IMR-90 (cell line): ENCODE measurements at regions not wholly inside any gene's neighbourhood (a gene's known extent, or its start where the extent isn't known, plus 50 kb on each side); places are given as distances from the start of the nearest gene placed in this dataset.

ENCODE experiments used
- ATAC-seq: fragments of 200-7000 bp; cut with Tn5 transposase; 2 replicates; pipeline ENCODE4 v1.9.1; 2020; ENCODE audit warnings: low read depth, mild to moderate bottlenecking, moderate library complexity
- BruUV-seq: library from RNA; stranded (reverse); fragments of 400-500 nt; replicated peaks from 2 replicates; lab custom pipeline; 2021; lab: Mats Ljungman, UMichigan
- CTCF ChIA-PET: fragments of 300-600 bp; formaldehyde crosslinking; extraction: SDS; loops from one replicate; lab custom pipeline; 2021; ENCODE audit warnings: antibody characterized with exemption; lab: Yijun Ruan, JAX
- POLR2A ChIA-PET: fragments of 300-600 bp; sonication (Branson Sonifier 250); formaldehyde crosslinking; loops from one replicate; lab custom pipeline; 2022; ENCODE audit warnings: antibody characterized with exemption; ENCODE audit not compliant: unreplicated experiment; lab: Charles Lee
- DNase-seq: peaks from one replicate; pipeline ENCODE4 v3.0.0; 2013
- H2AFZ ChIP-seq: replicated peaks from 2 replicates; pipeline ENCODE3; 2013; ENCODE audit warnings: low read length, mild to moderate bottlenecking; ENCODE audit not compliant: poor library complexity
- H2AK5ac ChIP-seq: 2 replicates; pipeline ENCODE4 v1.6.1; 2013; ENCODE audit warnings: low read depth, low read length, inconsistent platforms
- H2AK9ac ChIP-seq: replicated peaks from 2 replicates; pipeline ENCODE3; 2013; ENCODE audit warnings: mild to moderate bottlenecking, low read depth, low read length, moderate library complexity; ENCODE audit not compliant: poor library complexity
- H2BK120ac ChIP-seq: 2 replicates; pipeline ENCODE4 v1.6.1; 2013; ENCODE audit warnings: low read depth, low read length, inconsistent platforms
- H2BK15ac ChIP-seq: 3 replicates; pipeline ENCODE4 v1.6.1; 2013; ENCODE audit warnings: low read depth, low read length, inconsistent platforms
- H2BK20ac ChIP-seq: 2 replicates; pipeline ENCODE4 v1.6.1; 2013; ENCODE audit warnings: low read depth, mild to moderate bottlenecking, inconsistent platforms, low read length, moderate library complexity
- H2BK5ac ChIP-seq: 2 replicates; pipeline ENCODE4 v1.6.1; 2013; ENCODE audit warnings: mild to moderate bottlenecking, low read depth, low read length, inconsistent platforms; ENCODE audit not compliant: poor library complexity, severe bottlenecking
- H3K14ac ChIP-seq: replicated peaks from 2 replicates; pipeline ENCODE4 v1.6.1; 2013; ENCODE audit warnings: low read depth, low read length, inconsistent platforms
- H3K18ac ChIP-seq: 2 replicates; pipeline ENCODE4 v1.6.1; 2013; ENCODE audit warnings: low read depth, low read length, control low read depth
- H3K23ac ChIP-seq: 2 replicates; pipeline ENCODE4 v1.6.1; 2013; ENCODE audit warnings: low read depth, low read length, inconsistent platforms
- H3K27ac ChIP-seq: 2 replicates; pipeline ENCODE4 v1.5.1; 2013; ENCODE audit warnings: mild to moderate bottlenecking, control low read depth, low read length; ENCODE audit not compliant: insufficient read depth
- H3K27me3 ChIP-seq: 2 replicates; pipeline ENCODE4 v1.6.1; 2013; ENCODE audit warnings: low read length; ENCODE audit not compliant: control insufficient read depth, insufficient read depth
- H3K36me3 ChIP-seq: 2 replicates; pipeline ENCODE4 v1.6.1; 2013; ENCODE audit warnings: low read length, mixed read lengths; ENCODE audit not compliant: control insufficient read depth, insufficient read depth
- H3K4ac ChIP-seq: 2 replicates; pipeline ENCODE4 v1.6.1; 2013; ENCODE audit warnings: low read depth, low read length, inconsistent platforms
- H3K4me1 ChIP-seq: 2 replicates; pipeline ENCODE4 v1.6.1; 2013; ENCODE audit warnings: low read length, mixed read lengths; ENCODE audit not compliant: control insufficient read depth, insufficient read depth
- H3K4me2 ChIP-seq: 2 replicates; pipeline ENCODE4 v1.6.1; 2013; ENCODE audit warnings: low read depth, mild to moderate bottlenecking, control low read depth, low read length, moderate library complexity
- H3K4me3 ChIP-seq: 2 replicates; pipeline ENCODE4 v1.5.1; 2013; ENCODE audit warnings: low read depth, mild to moderate bottlenecking, control low read depth, low read length, moderate library complexity; ENCODE audit not compliant: insufficient read depth
- H3K56ac ChIP-seq: 2 replicates; pipeline ENCODE4 v1.6.1; 2013; ENCODE audit warnings: low read length, inconsistent platforms; ENCODE audit not compliant: insufficient read depth; ENCODE audit errors: extremely low read depth
- H3K79me1 ChIP-seq, 2 experiments: 2 replicates each; pipeline ENCODE4 v1.6.1; 2013; ENCODE audit warnings: low read length in 2 of 2, inconsistent platforms in 1 of 2, low read depth in 1 of 2
- H3K9ac ChIP-seq: 2 replicates; pipeline ENCODE4 v1.6.1; 2013; ENCODE audit warnings: low read depth, low read length, control low read depth
- H3K9me1 ChIP-seq: 2 replicates; pipeline ENCODE4 v1.6.1; 2013; ENCODE audit warnings: low read length, inconsistent platforms; ENCODE audit not compliant: insufficient read depth
- H3K9me3 ChIP-seq: 2 replicates; pipeline ENCODE4 v1.6.1; 2013; ENCODE audit warnings: low read length; ENCODE audit not compliant: control insufficient read depth, insufficient read depth
- H4K20me1 ChIP-seq: 2 replicates; pipeline ENCODE4 v1.6.1; 2013; ENCODE audit warnings: low read length, inconsistent platforms; ENCODE audit not compliant: insufficient read depth
- H4K5ac ChIP-seq: 2 replicates; pipeline ENCODE4 v1.6.1; 2013; ENCODE audit warnings: mild to moderate bottlenecking, low read depth, low read length, control low read depth
- H4K8ac ChIP-seq, 2 experiments: 2 replicates each; pipeline ENCODE4 v1.6.1; 2013; ENCODE audit warnings: low read depth in 2 of 2, low read length in 2 of 2, control low read depth in 1 of 2, inconsistent platforms in 1 of 2
- H4K91ac ChIP-seq: 2 replicates; pipeline ENCODE4 v1.6.1; 2013; ENCODE audit warnings: low read depth, low read length, inconsistent platforms; ENCODE audit not compliant: insufficient read depth
- BHLHE40 ChIP-seq: fragments of 150-350 bp; IDR thresholded peaks from 2 replicates; pipeline ENCODE4 v1.6.1; 2016; ENCODE audit warnings: mild to moderate bottlenecking, low read depth, low read length
- CEBPB ChIP-seq: IDR thresholded peaks from 2 replicates; pipeline ENCODE4 v1.6.1; 2012; ENCODE audit warnings: low read depth, low read length, improper control_type of control experiment
- CHD1 ChIP-seq: IDR thresholded peaks from 2 replicates; pipeline ENCODE4 v1.6.1; 2012; ENCODE audit warnings: low read depth, low read length, improper control_type of control experiment
- CTCF ChIP-seq: conservative IDR thresholded peaks from 2 replicates; pipeline ENCODE4 v1.5.1; 2012; ENCODE audit warnings: mild to moderate bottlenecking, low read depth, low read length, improper control_type of control experiment
- FOS ChIP-seq: fragments of 150-350 bp; IDR thresholded peaks from 2 replicates; pipeline ENCODE4 v1.6.1; 2016; ENCODE audit warnings: low read depth, low read length
- MAZ ChIP-seq: IDR thresholded peaks from 2 replicates; pipeline ENCODE4 v1.6.1; 2012; ENCODE audit warnings: low read depth, mild to moderate bottlenecking, low read length, improper control_type of control experiment, moderate library complexity, borderline replicate concordance
- MXI1 ChIP-seq: IDR thresholded peaks from 2 replicates; pipeline ENCODE4 v1.6.1; 2012; ENCODE audit warnings: low read depth, mild to moderate bottlenecking, low read length, moderate library complexity, borderline replicate concordance
- NFE2L2 ChIP-seq: fragments of 150-350 bp; IDR thresholded peaks from 2 replicates; pipeline ENCODE4 v1.6.1; 2016; ENCODE audit warnings: low read depth, mild to moderate bottlenecking, low read length
- RAD21 ChIP-seq: IDR thresholded peaks from 2 replicates; pipeline ENCODE4 v1.6.1; 2012; ENCODE audit warnings: low read length, improper control_type of control experiment
- USF2 ChIP-seq: fragments of 150-350 bp; IDR thresholded peaks from 2 replicates; pipeline ENCODE4 v1.6.1; 2017; ENCODE audit warnings: mild to moderate bottlenecking, antibody characterized with exemption, low read length, low read depth
- dilution Hi-C: fragments of 300-500 bp; cut with HindIII; formaldehyde crosslinking; loops from one replicate; pipeline ENCODE4 v1.14.3; 2018; ENCODE audit warnings: low sequenced_read_pairs; ENCODE audit not compliant: unreplicated experiment
- in situ Hi-C: fragments of 300-500 bp; cut with MboI; formaldehyde crosslinking; loops from 3 replicates; pipeline ENCODE4 v1.14.3; 2019; ENCODE audit warnings: low sequenced_read_pairs, inconsistent platforms, mixed read lengths
- intact Hi-C: fragments of 100-400 bp; cut with micrococcal nuclease; formaldehyde crosslinking; loops from 2 replicates; pipeline ENCODE4 v1.10.0; 2022

DNA sequence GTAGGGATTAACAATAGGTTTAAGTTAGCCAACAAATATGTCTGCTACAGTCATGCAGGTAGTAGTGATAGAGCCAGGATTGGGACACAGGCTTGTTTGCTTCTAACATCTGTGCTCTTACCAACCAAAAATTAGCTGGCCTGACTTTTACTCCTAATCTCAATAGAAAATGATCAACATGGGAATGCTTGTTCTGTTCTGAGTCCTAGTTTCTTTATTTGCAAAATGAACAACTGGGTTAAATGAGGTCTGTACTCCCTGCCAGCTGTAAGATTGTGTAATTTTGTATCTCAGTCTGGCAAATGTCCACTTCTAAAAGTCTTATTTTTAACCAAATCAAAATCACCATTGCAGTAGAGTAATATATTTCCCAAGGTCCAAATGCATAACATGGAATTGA lies 216.8 kb downstream of the NMUR2 start:
- ChIA-PET POLR2A (no interaction called here), CTCF (interaction anchor here (0.6 kb wide), 1 partner anchor 89 kb away, joined by 3 read pairs; no protein-coding TSS in a partner anchor)
- Histone ChIP-seq H3K9me1 (no peaks in the 10 kb centered on the region), H3K4me1 (no peaks in the 10 kb centered on the region), H2BK20ac (no peak overlapping the region), H3K56ac (no peak overlapping the region), H3K79me1 (no peaks in the 10 kb centered on the region), H3K4me3 (no peak overlapping the region), H3K9ac (no peak overlapping the region), H4K5ac (no peak overlapping the region), H3K14ac (no peak overlapping the region), H3K23ac (no peak overlapping the region), H3K36me3 (no peaks in the 10 kb centered on the region), H3K27me3 (no peaks in the 10 kb centered on the region), H2BK5ac (no peak overlapping the region), H3K27ac (no peak overlapping the region), H2AK9ac (no peak overlapping the region), H3K9me3 (0 out of 2 replicates have a peak, but pooled peaks cover 2% of the 10 kb centered on the region), H3K4me2 (no peak overlapping the region), H3K4ac (no peak overlapping the region), H2BK15ac (no peak overlapping the region), H4K8ac (no peak overlapping the region), H4K20me1 (no peaks in the 10 kb centered on the region), H2AK5ac (no peak overlapping the region), H3K18ac (no peak overlapping the region), H2AFZ (no peak overlapping the region), H4K91ac (no peak overlapping the region), H2BK120ac (no peak overlapping the region)
- intact Hi-C loops (no loop called here), dilution Hi-C loops (no loop called here), in situ Hi-C loops (no loop called here)
- DNase-seq (no peak), ATAC-seq (no peak)
- TF ChIP-seq RAD21, result no peak
- no peak for TF ChIP-seq BHLHE40
- no peak for TF ChIP-seq MXI1
- TF ChIP-seq FOS, result no peak
- TF ChIP-seq CEBPB, result no peak
- TF ChIP-seq CTCF, result no peak
- no peak for TF ChIP-seq MAZ
- TF ChIP-seq CHD1, result no peak
- no peak for TF ChIP-seq USF2
- TF ChIP-seq NFE2L2, result no peak
- no TSS peak for BruUV-seq
